HG02981 (cell line): ENCODE measurements at regions not wholly inside any gene's neighbourhood (a gene's known extent, or its start where the extent isn't known, plus 50 kb on each side); places are given as distances from the start of the nearest gene placed in this dataset.

ENCODE experiments used
- ATAC-seq: cut with Tn5 transposase; IDR thresholded peaks from one replicate; pipeline ENCODE4 v1.9.1; 2021; ENCODE audit warnings: mild to moderate bottlenecking, moderate library complexity; ENCODE audit not compliant: unreplicated experiment

DNA sequence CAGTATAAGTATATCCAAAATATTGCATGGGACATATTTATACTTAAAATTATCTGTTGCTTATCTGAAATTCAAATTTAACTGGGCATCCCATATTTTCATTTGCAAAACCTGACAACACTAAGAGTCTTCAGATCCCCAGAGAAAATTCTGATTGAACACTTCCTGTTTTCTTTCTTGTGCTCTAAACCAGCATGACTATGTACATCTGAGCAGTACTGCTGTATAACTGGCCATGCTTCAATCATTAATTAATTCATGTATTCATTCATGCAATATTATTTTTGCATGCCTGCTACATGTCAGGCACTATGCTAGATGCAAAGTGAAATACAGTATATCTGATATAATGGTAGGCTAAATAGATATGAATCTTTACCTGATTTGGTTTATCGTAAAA lies 461.2 kb downstream of the TLR4 start:
- ATAC-seq = no peak

DNA sequence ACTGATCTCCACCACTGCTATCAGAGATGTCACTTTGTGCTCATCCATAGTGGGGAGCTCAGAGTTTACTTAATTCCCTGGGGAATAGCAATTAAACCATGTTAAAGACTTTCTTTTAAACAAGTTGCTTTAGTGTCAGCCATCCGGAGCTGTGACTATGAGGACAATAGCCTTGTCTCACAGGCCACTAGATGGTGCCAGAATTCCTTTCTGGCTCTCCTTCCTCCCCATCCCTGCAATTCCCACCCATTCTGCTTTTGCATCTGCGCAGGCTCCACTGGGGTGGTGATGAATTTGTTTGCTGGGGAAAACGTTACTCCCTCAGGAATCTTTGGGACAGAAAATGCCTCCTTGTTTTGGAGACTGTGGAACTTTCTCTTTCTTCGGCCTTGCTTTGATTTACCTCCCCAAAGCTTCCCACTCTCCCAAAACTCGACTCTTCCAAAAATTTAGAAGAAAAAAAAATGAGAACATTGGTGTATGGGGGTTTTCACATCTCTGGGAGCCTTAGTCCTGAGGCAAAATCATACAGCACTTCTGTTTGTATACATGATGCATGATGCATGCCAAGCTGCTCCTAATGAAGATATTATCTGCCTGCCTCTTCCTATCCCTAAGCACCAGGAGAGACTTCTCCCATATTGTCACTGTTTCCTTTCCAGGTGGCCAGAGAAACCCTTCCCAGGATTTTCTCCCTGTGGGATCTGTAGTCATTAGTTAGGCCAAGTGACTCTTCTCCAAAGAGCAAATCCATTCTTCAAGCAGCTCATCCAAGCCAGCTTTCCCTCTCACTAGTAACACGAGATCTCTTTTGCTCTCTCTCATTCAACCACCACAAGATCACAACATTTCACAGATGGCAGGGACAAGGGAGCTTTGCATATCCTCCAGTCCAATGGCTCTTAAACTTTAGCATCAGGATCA lies 466.1 kb downstream of the TLR4 start:
- ATAC-seq = no peak

DNA sequence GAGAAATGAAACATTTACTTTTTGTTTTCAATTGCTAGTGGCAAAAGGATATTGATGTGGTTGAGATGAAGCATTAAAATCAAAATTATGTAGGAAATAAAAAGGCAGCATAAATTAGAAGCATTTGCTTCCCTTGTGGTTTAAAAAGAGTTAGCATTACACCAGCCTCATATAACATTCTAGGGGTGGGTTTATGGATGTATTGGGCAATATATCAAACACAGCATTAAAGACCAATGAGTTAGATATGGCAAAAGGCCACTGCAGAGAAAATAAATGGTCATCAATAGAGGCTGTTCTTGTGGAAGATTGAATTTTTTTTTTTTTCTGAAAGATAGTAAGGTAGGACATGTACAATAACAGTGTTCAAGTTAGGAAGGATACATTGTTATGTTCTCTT lies 473.0 kb downstream of the TLR4 start:
- ATAC-seq = no peak

DNA sequence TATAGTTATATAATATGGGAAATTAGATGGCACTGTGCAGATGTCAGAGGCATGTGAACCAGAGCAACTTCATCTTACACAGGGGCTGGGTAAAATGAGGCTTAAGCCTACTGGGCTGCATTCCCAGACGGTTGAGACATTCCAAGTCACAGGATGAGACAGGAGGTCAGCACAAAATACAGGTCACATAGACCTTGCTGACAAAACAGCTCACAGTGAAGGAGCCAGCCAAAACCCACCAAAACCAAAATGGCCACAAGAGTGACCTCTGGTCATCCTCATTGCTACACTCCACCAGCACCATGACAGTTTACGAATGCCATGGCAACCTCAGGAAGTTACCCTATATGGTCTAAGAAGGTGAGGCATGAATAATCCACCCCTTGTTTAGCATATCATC lies 479.4 kb downstream of the TLR4 start:
- no peak for ATAC-seq

DNA sequence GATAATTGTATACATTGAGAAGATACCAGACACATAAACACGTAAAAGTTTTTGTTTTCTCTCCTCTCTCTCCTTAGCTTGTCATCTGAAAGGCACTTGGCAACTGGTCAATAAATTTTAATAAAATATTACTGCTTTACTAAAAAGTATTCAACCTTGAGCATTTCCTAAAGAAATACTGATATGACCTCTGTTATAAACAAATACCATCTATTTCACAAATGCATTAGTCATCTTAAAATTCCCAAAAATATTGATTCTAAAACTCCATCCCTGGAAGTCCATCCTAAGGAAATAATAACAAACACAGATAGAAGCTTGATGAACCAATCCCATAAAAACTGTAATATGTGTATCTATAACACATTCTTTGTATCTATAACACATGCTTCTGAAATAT lies 483.2 kb downstream of the TLR4 start:
- ATAC-seq = no peak

DNA sequence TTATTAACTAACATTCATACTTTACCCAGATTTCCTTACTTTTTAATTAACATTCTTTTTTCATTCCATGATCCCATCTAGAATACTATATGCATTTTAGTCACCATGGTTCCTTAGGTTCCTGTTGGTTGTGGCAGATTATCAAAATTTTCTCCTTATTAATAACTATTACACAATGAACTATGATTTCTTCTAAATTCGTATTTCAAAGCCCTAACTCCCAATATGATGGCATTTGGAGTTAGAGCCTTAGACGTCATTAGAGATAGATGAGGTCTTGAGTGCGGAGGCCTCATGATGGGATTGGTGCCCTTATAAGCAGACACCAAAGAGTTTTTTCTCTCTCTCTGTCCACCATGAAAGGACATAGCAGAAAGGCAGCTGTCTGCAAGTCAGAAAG lies 485.4 kb downstream of the TLR4 start:
- ATAC-seq = no peak

DNA sequence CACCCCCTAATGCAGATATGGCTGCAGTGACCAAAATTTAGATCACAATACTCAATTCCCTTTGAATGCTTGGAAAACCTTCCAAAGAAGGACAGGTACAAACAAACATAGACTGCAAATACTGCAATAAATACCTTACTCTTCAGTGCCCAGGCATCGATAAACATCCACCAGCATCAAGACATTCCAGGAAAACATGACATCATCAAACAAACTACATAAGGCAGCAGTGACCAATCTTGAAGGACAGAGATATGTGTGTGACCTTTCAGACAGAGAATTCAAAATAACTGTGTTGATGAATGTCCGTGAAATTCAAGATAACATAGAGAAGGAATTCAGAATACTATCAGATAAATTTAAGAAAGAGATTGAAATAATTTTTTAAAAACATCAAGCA lies 488.6 kb downstream of the TLR4 start:
- ATAC-seq = no peak

DNA sequence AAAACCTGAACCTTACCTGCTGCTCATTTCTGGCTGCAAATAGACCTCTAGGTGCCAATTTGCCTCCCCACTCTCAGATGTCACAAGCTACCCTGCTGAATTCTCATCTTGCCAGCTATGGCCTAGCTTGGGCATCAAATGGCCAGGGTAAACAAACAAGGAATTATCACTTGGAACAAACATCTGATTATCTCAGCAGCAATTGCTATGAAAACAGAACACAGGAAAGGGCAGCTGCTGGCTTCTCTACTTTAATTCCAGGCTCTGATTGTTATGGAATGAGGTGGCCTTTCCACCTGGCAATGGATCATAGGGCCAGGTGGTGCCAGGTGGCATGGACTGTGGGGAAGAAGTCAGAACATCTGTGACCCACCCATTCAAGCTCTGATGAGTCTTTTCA lies 505.1 kb downstream of the TLR4 start:
- no peak for ATAC-seq

DNA sequence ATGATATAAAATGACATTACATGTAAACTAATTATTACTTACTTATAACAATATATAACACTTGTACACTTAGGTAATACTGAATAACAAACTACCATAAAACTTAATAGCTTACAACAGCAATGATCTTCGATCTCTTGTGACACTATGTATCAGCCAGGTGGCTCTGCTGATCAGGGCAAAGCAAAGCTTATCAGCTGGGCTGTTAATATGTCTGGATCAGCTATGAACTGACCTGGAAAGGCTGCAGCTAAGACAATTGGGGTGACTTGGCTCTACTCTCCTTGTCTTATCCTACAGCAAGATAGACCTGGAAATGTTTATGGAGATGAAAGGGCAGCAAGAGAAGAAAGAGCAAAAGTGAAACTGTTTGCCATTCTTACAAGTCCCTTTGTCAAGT lies 511.3 kb downstream of the TLR4 start:
- ATAC-seq = no peak

DNA sequence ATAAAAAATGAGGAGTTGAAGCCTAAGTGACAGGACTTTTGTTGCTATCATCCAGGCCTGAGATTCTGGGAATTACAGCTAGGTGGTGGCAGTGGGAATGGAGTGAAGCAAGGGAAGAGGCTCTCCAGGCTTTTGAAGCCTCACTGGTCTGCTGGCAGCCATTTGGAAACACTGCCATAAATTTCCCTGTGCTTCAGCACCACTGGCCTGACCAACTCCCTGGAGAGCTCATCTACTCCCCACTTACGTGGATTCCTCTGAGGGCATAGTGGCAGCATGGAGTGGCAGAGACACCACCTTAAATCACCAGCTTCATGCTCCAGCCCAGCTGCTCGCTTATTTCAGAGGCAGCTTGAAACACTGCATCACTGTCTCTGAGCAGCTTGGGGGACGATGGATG lies 518.2 kb downstream of the TLR4 start:
- no peak for ATAC-seq

DNA sequence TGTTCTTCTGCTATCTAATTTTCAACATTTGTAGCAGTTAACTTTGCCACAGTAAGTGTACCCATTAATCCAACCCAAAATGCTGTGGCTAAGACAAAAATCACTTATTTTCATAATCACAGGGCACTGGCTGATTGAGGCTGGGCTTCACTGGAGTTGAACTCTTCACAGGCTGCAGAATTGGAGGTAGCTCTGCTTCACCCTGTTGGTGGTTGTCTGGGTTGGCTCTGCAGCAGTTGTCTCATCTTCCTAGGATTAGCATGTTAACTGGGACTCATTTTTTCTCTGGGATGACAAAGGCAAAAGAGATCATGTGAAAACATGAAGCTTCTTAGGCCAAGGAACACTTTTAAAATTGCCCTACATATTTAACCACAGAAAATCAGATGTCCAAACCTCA lies 518.9 kb downstream of the TLR4 start:
- ATAC-seq = no peak

DNA sequence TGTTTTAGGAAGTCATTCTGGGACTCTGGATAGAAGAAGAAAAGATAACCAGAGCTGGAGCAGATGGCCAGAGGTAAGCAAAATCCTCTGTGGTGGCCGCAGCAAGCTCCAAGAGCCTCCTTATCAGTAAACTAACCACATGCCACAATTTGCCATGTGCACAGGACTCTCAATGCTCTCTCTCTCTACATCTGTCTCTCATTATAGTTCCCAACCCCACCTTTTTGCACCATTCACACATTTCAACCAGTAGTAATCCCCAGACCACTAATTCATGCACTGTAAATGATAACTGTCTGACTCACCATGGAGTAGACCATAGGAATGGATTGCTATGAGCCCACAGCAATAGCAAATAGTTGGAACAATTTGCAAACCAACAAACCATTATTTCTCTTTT lies 526.1 kb downstream of the TLR4 start:
- no peak for ATAC-seq

DNA sequence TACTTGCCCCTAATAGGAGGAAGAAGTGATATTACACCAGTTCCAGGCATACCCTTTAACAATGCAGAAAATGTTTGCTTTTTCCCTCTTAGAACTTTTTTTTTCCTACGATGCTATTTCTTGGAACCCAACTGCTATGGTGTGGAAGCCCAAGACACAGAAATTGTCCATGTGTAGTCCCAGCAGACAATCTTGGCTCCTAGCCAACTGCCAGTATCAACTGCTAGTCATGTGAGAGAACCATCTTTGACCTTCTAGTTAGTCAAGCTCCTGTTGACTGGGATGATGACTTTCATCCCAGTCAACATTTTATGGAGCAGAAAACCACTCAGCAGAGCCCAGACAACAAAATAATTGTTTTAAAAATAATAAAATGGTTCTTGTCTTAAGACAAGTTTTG lies 532.4 kb downstream of the TLR4 start:
- no peak for ATAC-seq

DNA sequence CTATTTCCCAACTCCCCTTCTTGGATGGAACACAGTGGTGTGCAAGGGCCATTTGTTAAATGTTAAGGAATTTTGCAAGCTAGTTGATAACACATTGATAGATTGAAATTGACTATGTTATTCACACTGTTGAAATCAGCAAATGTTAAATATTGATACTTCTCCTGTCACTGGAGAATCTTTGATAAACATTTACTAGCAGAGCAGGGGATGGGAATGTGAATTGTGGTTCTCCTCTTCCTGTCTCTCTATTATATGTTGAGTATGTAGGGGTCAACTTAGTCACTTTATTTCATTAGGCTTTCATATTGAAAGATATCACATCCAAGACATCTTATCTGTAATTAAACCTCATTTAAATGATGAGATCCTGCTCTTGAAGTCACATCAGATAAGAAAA lies 533.9 kb downstream of the TLR4 start:
- ATAC-seq = no peak

DNA sequence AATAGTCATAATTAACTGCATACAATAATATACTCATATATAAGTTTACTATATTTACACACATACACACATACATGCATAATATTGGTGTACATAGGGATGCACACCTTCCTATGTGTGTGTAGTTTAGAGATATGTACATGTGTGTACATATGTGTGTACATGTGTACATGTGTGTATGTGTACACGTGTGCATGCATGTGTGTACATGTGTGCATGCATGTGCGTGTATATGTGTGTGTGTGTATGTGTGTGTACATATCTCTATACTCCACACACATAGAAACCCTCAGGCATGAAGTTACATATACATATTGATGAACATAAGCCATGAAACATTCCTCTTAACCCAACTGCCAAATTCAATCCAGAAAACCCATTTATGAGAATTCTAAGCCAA lies 547.8 kb downstream of the TLR4 start:
- ATAC-seq = no peak

DNA sequence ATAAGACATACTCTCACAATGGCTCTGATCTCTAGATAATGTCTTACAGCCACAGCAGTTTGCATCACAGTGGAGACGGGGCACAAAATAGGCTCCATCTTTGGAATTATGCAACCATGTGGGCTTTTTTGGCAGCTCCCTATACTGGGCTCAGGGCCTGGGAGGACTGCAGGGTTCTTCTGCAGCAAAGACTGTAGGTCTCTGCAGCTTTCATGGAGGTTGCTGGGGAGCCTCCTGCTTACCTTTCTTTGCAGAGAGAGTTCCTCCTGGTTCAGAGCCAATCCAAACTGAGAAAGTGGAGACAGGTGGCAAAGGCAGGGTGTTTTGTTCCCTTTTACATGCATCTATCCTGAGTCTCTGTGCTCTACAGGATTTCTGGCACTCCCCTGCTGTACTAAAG lies 558.0 kb downstream of the TLR4 start:
- ATAC-seq = no peak

DNA sequence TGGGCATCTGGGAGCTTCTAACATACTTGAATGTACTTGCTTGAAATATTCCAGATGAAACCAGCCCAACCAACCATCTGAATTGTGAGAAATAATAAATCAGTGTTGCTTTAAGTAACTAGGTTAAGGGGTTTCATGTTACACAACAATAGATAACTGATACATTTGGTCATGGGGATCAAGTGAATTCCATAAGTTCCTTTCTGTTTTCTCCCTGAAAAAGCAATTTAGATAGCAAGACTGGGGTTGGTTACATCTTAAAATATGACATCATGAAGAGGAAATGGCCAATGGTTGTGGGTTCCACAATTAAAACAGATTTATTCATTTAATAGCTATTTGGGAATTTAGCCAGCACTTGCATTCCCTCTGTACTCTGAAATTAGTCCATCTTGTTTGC lies 559.7 kb downstream of the TLR4 start:
- no peak for ATAC-seq

DNA sequence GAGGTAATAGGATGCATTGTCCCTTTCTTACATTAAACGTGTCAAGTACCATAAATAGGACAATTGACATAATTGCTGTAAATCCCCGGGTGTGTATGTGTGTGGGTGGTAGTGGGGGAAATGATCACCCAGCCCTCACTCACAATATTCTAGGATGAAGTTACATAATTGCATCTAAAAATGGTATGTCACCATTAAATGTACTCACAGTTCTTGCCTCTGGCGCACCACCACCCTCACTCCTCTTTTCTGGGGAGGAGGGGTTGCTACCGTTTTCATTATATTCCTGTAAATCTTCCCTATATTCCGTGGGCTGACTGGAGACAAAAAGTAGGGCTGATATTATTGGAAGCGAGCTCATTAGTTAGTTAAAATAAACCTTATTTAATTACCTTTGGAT lies 563.8 kb downstream of the TLR4 start:
- no peak for ATAC-seq

DNA sequence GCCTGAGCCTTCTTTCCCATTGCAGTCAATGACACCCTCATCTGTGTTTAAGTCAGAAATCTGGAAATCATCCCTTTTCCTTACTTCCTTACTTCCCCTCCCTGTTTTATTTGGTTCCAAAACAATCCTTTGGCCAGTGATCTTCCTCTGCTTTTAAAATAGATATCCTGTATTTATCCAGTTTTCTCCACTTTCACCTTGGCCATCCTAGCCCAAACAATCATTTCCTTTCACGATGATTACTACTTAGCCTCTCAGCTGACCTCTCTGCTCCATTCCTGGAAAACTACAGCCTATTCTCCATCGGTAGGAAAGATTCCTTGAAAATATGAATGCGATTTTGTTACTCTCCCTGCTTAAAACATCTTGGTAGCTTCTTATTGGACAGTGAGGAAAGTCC lies 565.4 kb downstream of the TLR4 start:
- no peak for ATAC-seq

DNA sequence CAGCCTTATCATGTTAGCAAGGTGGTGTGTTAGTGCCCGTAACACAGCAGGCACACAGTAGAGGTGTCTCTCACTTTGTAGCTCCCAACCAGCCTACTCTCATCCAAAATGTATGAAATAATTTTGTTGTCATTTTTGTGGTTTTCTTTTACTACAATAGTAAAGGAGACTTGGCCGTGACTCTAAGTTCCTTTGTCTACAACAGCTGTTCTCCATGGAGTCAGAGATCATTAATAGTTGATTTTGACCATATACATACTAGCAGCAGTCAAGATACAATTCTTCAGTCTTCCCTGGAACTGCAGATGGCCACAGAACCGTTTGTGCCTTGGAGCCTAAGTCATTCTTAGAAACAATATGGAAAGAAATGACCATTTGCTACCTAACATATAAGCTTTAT lies 567.1 kb downstream of the TLR4 start:
- ATAC-seq = no peak

DNA sequence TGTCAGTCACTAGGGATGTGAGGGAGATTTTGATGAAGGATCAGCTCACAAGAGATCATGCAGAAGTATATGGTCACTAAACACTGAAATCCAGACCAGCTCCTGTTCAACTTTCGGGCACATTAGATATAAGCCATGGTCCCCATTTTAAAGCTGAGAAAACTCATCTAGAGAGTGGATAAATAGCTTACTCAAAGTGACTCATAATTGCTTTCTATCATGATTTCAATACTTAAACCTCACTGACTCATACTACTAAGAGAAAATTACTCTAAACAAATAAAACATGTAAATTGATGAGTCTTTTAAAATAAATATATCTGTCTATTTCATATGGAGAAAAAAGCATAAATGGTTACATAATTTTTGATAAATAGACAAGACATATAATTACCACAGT lies 567.7 kb downstream of the TLR4 start:
- ATAC-seq = no peak

DNA sequence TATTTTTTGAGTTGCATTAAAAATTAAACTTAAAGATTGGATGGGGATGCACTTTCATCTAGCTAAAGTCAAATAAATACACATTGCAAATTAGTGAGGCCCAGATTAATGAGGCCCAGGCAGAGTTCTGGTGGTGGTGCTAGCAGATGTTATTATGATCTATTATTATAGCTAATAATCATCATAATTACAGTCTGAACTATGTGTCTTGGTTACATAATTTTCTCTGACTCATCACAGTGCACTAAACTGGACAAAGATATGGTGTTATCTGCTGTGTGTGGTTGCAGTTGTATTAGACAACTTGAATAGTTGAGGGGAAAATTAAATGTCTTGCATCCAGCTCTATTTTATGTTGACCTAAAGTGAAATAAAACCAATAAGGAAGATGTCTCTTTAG lies 568.8 kb downstream of the TLR4 start:
- ATAC-seq = no peak

DNA sequence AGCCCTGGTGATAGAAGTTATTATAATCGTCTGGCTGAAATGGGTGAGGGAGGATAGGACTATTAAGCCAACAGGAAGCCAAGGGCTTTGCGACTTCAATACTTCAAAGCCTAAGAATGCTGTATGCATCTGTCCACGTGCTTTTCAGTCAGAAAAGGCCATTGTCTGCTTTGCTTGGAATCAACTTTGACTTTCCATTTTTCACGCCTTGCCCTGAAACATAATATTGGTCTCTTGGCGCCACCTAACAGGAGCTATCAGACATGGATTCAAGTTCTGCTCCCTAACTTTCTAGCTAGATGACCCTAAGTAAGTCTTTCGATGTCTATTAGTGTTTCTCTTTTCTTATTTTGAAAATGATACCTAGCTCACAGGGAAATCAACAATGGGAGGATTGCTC lies 572.6 kb downstream of the TLR4 start:
- no peak for ATAC-seq
